HG03108 (cell line): ENCODE measurements at regions not wholly inside any gene's neighbourhood (a gene's known extent, or its start where the extent isn't known, plus 50 kb on each side); places are given as distances from the start of the nearest gene placed in this dataset.
"Not testable (repeated sequence)": the region's sequence is repeated elsewhere in the genome, so short reads cannot be mapped to it uniquely, and the experiment has no call there.

Source experiments
- ATAC-seq: cut with Tn5 transposase; IDR thresholded peaks from one replicate; pipeline ENCODE4 v1.9.1; 2021; ENCODE audit warnings: moderate library complexity; ENCODE audit not compliant: unreplicated experiment

DNA sequence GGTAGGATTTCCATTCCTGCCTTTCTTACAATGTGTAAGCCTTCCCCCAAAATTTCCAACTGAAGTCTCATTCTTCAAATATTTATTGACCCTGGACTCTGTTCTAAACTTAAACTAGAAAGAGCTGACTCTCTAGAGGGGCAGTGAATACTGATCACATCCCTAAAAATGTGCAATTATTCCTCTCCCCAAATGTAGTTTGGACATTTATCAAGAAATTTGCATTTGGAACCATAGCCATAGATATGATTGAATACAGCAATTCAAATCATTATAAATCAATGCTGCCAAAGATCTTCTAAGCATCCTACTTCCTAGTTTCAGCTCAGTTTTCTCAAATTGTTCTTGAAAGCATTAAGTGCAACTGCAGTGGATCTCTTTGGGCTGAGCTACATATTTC is 525.7 kb downstream of the RAB28 start:
- ATAC-seq, result no peak

DNA sequence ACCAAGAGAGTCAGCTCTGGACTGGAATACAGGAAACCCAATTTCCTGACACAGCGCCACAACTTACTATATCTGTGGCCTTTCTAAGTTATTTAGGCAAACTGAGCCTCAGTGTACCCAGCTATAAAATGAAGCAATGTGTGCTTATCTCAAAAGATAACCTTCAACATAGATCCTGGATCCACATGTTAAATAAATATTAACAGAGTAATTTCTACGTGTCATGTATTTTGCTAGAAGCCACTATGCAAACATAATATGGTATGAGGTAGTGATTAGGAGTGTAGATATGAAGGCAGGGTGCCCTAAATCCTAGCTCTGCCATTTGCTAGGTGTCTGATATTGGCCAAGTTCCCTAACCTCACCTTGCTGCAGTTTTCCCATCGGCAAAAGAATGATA is 527.0 kb downstream of the RAB28 start:
- ATAC-seq, result no peak

DNA sequence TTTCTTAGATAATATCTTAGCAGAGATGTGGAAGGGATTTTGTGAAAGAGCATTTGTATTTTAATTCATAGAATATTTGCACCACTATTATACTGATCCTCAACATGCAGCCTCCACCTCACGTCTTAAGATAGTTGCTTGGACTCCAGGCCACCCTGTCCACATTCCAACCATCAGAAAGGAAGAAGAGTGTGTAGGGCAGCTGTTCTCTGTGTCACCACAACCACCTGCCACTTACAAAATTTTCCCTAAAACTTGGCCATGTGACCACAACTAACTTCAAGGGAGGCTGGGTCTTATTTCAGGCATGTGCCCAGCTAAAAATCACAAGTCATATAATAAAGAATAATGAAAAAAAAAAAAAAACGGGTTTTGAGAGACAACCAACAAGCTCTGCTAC is 528.1 kb downstream of the RAB28 start:
- ATAC-seq, result no peak

GRCh38 chr4:12949719-12950490 is 534.2 kb downstream of the RAB28 start:
- no peak for ATAC-seq

- ATAC-seq, result no peak
Measured at GRCh38 chr4:12943069-12943468, 541.1 kb downstream of the RAB28 start.

- ATAC-seq, result no peak
Measured at GRCh38 chr4:12933760-12934221, 550.3 kb downstream of the RAB28 start.

- no peak for ATAC-seq
Measured at GRCh38 chr4:12932203-12932788, 551.8 kb downstream of the RAB28 start.

GRCh38 chr4:12929784-12930183 is 554.4 kb downstream of the RAB28 start:
- no peak for ATAC-seq

DNA sequence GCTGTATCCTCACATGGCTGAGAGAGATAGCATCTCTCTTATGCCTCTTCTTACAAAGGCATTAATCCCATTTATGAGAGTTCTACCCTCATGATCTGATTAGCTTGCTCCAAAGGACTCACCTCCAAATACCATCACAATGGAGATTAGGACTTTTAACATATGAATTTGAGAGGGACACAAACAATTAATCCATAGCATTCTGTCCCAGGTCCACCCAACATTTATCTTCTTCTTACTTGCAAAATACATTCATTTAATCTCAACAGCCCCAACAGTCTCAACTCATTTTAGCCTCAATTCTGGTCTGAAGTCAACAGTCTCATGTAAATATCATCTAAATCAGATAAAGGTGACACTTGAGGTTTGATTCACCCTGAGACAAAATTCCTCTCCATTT is 555.4 kb downstream of the RAB28 start:
- no peak for ATAC-seq

DNA sequence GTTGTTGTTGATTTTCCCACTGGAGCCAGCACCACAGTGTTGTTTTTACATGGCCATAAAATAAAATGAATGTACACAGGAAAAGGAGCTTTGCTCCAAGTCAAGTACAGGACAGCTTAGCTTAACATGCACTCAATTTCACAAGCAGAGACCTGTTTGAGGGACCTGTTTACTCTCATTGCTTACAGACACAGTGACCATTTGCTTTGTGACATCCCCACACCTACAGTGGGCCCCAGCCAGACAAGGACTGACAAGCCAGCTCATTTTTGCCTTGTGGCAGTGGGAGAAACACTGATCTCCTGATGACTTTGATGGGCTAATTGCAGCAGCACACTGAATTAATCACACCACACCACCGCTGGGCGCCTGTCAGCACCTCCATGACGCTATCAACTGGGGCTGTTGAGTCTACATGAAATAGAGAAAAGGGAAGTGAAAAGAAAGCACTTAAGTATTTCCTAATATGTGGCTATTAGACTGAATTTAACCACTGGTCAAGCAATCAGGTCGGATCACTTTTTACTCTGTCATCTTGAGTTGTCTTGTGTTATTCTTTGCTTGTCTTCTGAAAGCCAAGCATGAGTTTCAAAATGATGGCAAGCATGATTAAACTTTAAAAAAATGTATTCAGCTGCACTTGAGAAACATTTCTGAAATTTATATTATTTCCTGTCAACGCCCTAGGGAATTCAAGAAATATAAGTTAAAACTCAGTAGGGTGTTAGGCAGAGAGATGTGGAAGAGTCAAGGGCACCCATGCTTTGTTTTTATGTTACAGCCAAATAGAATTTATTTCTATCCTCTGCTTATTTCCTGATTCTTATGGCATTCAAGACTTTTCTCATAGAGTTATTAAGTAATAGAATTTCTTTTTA is 557.7 kb downstream of the RAB28 start:
- ATAC-seq, result no peak

DNA sequence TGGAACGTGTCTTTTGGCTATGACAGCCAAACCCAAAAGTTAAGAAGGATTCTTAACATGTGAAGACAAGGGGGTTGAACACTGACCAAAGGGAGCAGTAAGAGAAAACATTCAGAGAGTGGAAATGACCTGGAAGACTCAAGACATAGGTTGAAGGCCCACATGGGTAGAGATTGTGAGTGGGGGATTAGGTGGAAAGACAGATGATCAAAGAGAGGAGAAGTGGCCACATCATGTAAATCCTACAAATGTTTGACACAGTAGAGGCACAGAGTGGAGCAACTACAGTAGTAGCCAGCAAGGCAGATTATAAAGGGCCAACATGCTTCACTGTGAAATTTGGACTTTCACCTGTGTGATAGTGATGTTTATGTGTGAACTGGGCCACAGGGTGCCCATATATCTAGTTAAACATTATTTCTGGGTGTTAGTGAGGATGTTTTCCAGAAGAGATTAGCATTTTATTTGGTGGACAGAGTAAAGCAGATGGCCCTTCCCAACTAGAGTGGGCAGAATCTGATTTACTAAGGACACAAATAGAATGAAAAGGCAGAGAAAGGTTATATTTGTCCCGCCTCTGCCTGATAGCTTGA is 559.3 kb downstream of the RAB28 start:
- no peak for ATAC-seq

GRCh38 chr4:12924253-12924652 is 559.9 kb downstream of the RAB28 start:
- no peak for ATAC-seq

DNA sequence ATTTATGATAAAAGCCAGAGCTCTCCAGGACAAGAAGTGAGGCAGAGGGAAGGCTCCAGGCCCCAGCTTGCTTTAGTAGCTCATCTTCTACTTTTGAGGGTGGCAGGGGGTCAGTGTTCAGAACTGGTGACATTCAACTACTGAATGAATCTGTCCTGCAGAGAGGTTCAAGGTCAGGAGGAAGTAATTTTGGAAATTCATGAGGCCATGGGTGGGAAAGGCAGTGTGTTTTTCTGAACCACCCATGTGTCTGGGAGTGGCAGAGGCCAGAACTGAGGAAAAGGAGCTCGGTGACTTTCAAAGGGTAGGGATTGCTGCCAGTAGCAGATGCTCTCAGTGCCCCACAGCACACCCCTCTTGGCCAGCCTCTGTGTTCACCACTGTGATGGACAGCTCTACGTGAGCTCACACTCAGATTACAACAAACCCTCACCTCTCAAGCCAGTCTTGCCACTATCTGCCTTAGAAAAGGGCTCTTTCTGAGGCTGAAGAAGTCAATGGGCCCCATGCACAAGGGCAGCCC is 571.2 kb downstream of the RAB28 start:
- no peak for ATAC-seq

DNA sequence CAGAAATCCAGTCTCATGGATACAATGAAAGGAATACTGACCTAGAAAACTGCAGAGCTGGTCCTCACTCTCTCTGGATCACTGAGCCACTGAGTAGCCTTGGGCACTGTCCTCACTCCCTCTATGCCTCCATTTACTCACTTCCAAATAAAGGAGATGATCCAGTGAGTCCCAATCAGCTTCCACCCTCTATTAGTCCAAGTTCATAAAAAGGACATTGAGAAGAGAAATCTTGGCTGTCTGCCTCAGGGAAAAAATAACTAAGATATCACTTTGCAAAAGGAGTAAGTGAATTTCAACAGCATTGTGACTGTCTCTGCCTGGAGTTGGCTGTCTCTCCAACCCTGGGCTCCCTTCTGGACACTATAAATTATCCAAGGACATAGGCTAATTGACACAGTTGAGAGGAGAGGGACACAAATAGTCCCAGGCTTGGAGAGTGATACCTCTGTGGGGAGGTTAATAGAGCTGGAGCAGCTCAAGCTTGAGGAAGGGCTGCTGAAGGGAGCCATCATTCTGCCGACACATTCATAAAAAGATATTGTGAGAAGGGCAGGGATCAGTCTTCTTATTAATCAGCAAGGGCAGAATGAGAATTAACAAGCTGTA is 572.3 kb downstream of the RAB28 start:
- ATAC-seq, result no peak

- not testable (repeated sequence) for ATAC-seq
Measured at GRCh38 chr4:12903640-12904039, 580.5 kb downstream of the RAB28 start.

GRCh38 chr4:12902735-12903134 is 581.4 kb downstream of the RAB28 start:
- no peak for ATAC-seq

DNA sequence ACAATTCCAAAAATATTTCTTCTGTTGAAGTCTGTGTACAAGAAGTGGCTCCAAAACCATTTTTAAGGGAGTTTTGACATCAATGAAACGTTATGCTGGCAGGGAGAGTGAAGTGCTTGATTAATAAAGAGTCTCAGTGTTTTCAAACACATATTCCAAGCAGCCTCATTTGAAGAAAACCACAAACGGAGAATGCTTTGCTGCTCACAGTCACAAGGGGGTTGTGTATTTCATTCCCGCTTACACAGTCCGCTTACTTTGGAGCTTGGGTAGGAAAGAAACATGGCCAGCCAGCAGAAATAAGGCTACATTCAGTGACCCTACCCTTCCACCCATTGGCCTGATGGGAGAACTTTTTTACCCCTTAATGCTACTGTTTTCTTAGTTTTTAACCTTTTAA is 586.2 kb downstream of the RAB28 start:
- ATAC-seq, result no peak

DNA sequence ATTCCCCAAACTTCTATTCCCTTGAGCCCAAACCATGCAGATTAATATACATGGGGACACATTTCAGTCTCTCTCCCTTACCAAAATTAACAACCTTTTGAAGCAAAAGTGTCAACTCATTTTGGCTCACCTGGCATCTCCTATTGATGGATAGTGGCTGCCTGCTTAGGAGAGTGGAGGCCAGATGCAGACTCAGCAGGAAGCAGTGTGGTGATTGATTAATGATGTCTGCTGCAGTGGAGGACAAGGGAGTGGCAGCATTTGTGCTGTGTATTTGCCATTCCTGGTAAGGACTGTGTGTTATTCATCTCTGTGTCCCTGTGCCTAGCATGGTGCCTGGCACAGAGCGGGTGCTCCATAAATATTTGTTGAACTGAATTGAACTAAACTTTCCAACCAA is 590.1 kb downstream of the RAB28 start:
- no peak for ATAC-seq

- no peak for ATAC-seq
Measured at GRCh38 chr4:12889054-12889453, 595.1 kb downstream of the RAB28 start.
